RWPE2 (cell line): ENCODE measurements at regions not wholly inside any gene's neighbourhood (a gene's known extent, or its start where the extent isn't known, plus 50 kb on each side); places are given as distances from the start of the nearest gene placed in this dataset.

Source experiments
- ATAC-seq: fragments of 200-7000 bp; cut with Tn5 transposase; 3 replicates; pipeline ENCODE4 v1.9.1; 2021; ENCODE audit warnings: low read depth
- DNase-seq: peaks from one replicate; pipeline ENCODE4 v3.0.0-alpha.2; 2020; ENCODE audit warnings: low spot score
- H3K27ac ChIP-seq: fragments of 450-650 bp; 2 replicates; pipeline ENCODE4 v1.5.1; 2017; ENCODE audit warnings: mild to moderate bottlenecking; ENCODE audit not compliant: poor library complexity, severe bottlenecking
- H3K27me3 ChIP-seq: fragments of 250-450 bp; sonication (Bioruptor Pico); 2 replicates; pipeline ENCODE4 v1.5.1; 2021; ENCODE audit warnings: mild to moderate bottlenecking, moderate library complexity; ENCODE audit not compliant: insufficient read depth, poor library complexity, severe bottlenecking
- H3K36me3 ChIP-seq: fragments of 250-450 bp; sonication (Bioruptor Pico); 2 replicates; pipeline ENCODE4 v1.5.1; 2020; ENCODE audit warnings: low read depth, mild to moderate bottlenecking, moderate library complexity
- H3K4me1 ChIP-seq: fragments of 250-450 bp; sonication (Bioruptor Pico); 2 replicates; pipeline ENCODE4 v1.5.1; 2021; ENCODE audit warnings: mild to moderate bottlenecking, moderate library complexity; ENCODE audit not compliant: insufficient read depth, poor library complexity, severe bottlenecking
- H3K4me3 ChIP-seq: fragments of 250-450 bp; sonication (Bioruptor Pico); 2 replicates; pipeline ENCODE4 v1.5.1; 2021; ENCODE audit warnings: mild to moderate bottlenecking, moderate library complexity; ENCODE audit not compliant: severe bottlenecking
- H3K9me3 ChIP-seq: fragments of 250-450 bp; sonication (Bioruptor Pico); 2 replicates; pipeline ENCODE4 v1.5.1; 2021; ENCODE audit warnings: mild to moderate bottlenecking, moderate library complexity; ENCODE audit not compliant: severe bottlenecking
- TF ChIP-seq, protein P1 (sequence below): fragments of 450-650 bp; IDR thresholded peaks from one replicate; pipeline ENCODE4 v1.5.1; 2017; ENCODE audit warnings: mild to moderate bottlenecking, moderate library complexity; ENCODE audit not compliant: poor library complexity, severe bottlenecking

DNA sequence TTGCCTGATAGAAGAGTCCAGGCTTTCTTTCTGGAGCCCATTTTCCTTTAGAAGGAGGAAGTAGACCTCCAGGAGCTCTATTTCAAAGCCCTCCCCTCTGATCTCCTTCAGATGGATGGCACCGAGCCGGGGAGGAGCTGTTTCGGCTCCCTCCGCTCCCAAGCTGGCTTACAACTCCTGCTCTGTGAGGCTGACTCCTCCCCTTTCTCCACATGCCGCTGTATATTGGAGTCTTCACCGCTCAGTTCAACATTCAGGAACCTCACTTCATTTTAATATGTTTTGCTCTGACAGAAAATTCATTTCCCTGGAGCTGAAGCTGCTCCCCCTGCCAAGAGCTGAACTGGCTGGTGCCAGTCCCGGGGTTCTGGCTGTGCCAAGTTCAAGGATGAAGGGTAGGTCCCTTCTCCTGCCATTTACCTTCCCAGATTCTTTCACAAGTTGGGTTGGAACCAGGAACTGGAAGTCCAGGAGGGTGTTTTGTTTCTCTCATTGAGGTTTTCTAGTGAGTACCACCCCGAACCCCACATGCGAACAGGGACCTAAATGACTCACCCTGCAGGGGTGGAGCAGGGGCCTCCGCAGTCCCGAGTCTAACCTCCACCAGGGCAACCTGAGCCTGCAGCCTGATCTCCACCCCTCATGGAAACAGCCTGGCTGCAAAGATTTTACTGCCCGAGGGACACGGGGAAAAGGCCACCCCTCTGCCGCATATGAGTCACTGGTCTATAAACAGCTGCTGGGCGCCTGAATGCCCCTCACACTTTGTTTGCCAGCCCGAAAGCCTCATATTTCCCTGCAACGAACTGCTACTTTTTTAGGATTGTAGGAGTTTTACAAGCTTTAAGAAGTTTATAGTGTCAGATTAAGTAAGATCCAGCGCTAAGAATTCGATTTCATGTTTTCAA lies 68.6 kb upstream of the FOXA2 start:
- Histone ChIP-seq H3K9me3 (no peaks in the 10 kb centered on the region), H3K36me3 (no peaks in the 10 kb centered on the region), H3K27ac (no peak overlapping the region), H3K4me1 (no peaks in the 10 kb centered on the region), H3K4me3 (no peak overlapping the region), H3K27me3 (peaks cover 5% of the 10 kb centered on the region)
- DNase-seq: no peak
- TF ChIP-seq, protein P1, sequence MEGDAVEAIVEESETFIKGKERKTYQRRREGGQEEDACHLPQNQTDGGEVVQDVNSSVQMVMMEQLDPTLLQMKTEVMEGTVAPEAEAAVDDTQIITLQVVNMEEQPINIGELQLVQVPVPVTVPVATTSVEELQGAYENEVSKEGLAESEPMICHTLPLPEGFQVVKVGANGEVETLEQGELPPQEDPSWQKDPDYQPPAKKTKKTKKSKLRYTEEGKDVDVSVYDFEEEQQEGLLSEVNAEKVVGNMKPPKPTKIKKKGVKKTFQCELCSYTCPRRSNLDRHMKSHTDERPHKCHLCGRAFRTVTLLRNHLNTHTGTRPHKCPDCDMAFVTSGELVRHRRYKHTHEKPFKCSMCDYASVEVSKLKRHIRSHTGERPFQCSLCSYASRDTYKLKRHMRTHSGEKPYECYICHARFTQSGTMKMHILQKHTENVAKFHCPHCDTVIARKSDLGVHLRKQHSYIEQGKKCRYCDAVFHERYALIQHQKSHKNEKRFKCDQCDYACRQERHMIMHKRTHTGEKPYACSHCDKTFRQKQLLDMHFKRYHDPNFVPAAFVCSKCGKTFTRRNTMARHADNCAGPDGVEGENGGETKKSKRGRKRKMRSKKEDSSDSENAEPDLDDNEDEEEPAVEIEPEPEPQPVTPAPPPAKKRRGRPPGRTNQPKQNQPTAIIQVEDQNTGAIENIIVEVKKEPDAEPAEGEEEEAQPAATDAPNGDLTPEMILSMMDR: no peak
- ATAC-seq: no peak

- Histone ChIP-seq H3K36me3 (no peaks in the 10 kb centered on the region), H3K27ac (no peak overlapping the region), H3K9me3 (no peaks in the 10 kb centered on the region), H3K4me1 (no peaks in the 10 kb centered on the region), H3K4me3 (no peak overlapping the region), H3K27me3 (peaks cover 5% of the 10 kb centered on the region)
- ATAC-seq: no peak
- TF ChIP-seq, protein P1: no peak
- no peak for DNase-seq
Measured at GRCh38 chr20:22653658-22654642, 69.6 kb upstream of the FOXA2 start.

GRCh38 chr20:22663528-22664025 lies 79.2 kb upstream of the FOXA2 start:
- Histone ChIP-seq H3K9me3 (no peaks in the 10 kb centered on the region), H3K4me3 (no peak overlapping the region), H3K27ac (no peak overlapping the region), H3K4me1 (no peaks in the 10 kb centered on the region), H3K27me3 (peaks cover 3% of the 10 kb centered on the region), H3K36me3 (no peaks in the 10 kb centered on the region)
- TF ChIP-seq, protein P1: no peak
- ATAC-seq (no peak), DNase-seq (no peak)

GRCh38 chr20:22667198-22667597 lies 82.8 kb upstream of the FOXA2 start:
- DNase-seq (no peak), ATAC-seq (no peak)
- H3K36me3 ChIP-seq: no peaks in the 10 kb centered on the region
- peaks cover 6% of the 10 kb centered on the region for H3K9me3 ChIP-seq
- TF ChIP-seq, protein P1: no peak
- no peak overlapping the region for H3K27ac ChIP-seq
- H3K4me3 ChIP-seq: no peak overlapping the region
- no peaks in the 10 kb centered on the region for H3K4me1 ChIP-seq
- H3K27me3 ChIP-seq: peaks cover 3% of the 10 kb centered on the region
